ENCODE measurements at regions not wholly inside any gene's neighbourhood (a gene's known extent, or its start where the extent isn't known, plus 50 kb on each side); places are given as distances from the start of the nearest gene placed in this dataset.

DNA sequence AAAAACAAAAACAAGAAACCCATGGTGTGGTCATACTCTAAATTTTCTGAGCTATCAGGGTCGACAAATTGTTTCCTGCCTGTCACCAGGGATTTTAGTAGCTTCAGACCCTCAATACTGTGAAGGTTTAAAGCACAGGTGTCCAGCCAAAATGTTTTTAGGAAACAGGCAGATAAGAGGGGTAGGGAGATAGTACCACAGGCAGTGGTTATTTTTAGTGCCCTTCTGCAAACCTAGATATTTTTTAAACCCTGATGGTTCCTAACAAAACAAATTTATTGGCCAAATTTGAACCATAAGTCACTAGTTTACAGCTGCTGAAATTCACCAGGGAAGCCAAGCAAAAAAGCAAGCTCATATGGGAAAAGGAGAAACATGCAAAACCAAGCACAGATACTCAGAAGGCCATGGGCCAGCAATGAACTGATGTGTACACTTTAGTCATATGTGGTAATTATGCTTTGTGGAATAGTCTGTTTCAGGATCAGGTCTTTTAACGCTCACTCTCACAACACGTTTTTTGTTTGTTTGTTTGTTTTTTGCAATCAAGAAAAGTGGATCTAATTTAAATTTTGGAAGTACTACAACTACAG is 156.8 kb upstream of the STK17B start:
- no CpG with 5 or more reads among the region's 3 CpGs for WGBS (ENCODE audit: extremely low coverage, insufficient read length, low lambda C conversion rate)
- Histone ChIP-seq H2BK5ac (ENCODE audit: insufficient read length, low read length) (no peak overlapping the region), H3K23ac (ENCODE audit: insufficient read length, low read depth, low read length) (no peak overlapping the region), H3K4me1 (ENCODE audit: insufficient read depth, low read length) (no peaks in the 10 kb centered on the region), H3K14ac (ENCODE audit: insufficient read depth, low read length) (no peak overlapping the region), H3K23me2 (ENCODE audit: insufficient read length, low read depth, low read length, poor library complexity, severe bottlenecking) (no peaks in the 10 kb centered on the region), H3K9me3 (ENCODE audit: control insufficient read depth, low read depth, low read length) (no peaks in the 10 kb centered on the region), H3K79me2 (ENCODE audit: insufficient read depth, low read length) (no peaks in the 10 kb centered on the region), H3K79me1 (ENCODE audit: insufficient read depth, low read depth, low read length, poor library complexity, severe bottlenecking) (no peaks in the 10 kb centered on the region), H3K27me3 (ENCODE audit: insufficient read depth, low read length) (no peaks in the 10 kb centered on the region), H2BK15ac (ENCODE audit: low read depth, low read length) (no peak overlapping the region), H3K18ac (ENCODE audit: insufficient read length, low read depth, low read length) (no peak overlapping the region), H3K9ac (ENCODE audit: extremely low read depth, insufficient read length, low read length) (no peak overlapping the region), H3K56ac (ENCODE audit: insufficient read length, low read depth, low read length) (no peak overlapping the region), H4K8ac (replicated peaks; ENCODE audit: insufficient read length, low read depth, low read length) (no peak overlapping the region), H2BK12ac (ENCODE audit: insufficient read length, low read depth, low read length) (no peak overlapping the region), H3K4ac (ENCODE audit: low read depth, low read length) (no peak overlapping the region), H4K91ac (ENCODE audit: insufficient read length, low read depth, low read length) (no peak overlapping the region), H2BK20ac (ENCODE audit: low read depth, low read length, poor library complexity, severe bottlenecking) (no peak overlapping the region), H2AK5ac (ENCODE audit: insufficient read length, low read length) (no peak overlapping the region), H3T11ph (ENCODE audit: low read length) (no peak overlapping the region), H3K27ac (ENCODE audit: insufficient read length, low read depth, low read length) (no peak overlapping the region), H4K20me1 (ENCODE audit: control insufficient read depth, insufficient read depth, insufficient read length) (no peaks in the 10 kb centered on the region), H2BK120ac (ENCODE audit: low read depth, low read length, poor library complexity, severe bottlenecking) (no peak overlapping the region), H3K4me2 (ENCODE audit: insufficient read depth, insufficient read length, low read length) (no peak overlapping the region), H2AFZ (ENCODE audit: low read length) (no peak overlapping the region), H4K5ac (ENCODE audit: insufficient read length, low read depth, low read length) (no peak overlapping the region)
- Mint-ChIP-seq H3K4me1 (peaks cover 4 to 6% of the 10 kb centered on the region in 2 experiments), H3K36me3 (ENCODE audit: insufficient read depth in 1 of 3, low read depth in 3 of 3) (no peaks in the 10 kb centered on the region), H3K27me3 (ENCODE audit: low read depth) (no peaks in the 10 kb centered on the region), H3K4me3 (no peak overlapping the region), H3K9me3 (no peaks in the 10 kb centered on the region), H3K27ac (no peak overlapping the region)
- DNase-seq: no peak
- TF ChIP-seq, protein P1, sequence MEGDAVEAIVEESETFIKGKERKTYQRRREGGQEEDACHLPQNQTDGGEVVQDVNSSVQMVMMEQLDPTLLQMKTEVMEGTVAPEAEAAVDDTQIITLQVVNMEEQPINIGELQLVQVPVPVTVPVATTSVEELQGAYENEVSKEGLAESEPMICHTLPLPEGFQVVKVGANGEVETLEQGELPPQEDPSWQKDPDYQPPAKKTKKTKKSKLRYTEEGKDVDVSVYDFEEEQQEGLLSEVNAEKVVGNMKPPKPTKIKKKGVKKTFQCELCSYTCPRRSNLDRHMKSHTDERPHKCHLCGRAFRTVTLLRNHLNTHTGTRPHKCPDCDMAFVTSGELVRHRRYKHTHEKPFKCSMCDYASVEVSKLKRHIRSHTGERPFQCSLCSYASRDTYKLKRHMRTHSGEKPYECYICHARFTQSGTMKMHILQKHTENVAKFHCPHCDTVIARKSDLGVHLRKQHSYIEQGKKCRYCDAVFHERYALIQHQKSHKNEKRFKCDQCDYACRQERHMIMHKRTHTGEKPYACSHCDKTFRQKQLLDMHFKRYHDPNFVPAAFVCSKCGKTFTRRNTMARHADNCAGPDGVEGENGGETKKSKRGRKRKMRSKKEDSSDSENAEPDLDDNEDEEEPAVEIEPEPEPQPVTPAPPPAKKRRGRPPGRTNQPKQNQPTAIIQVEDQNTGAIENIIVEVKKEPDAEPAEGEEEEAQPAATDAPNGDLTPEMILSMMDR (conservative IDR thresholded peaks at IDR 0.05): no peak

Data from H9 (cell line).